Neutrophil (primary cell): ENCODE measurements at regions not wholly inside any gene's neighbourhood (a gene's known extent, or its start where the extent isn't known, plus 50 kb on each side); places are given as distances from the start of the nearest gene placed in this dataset.

Experiments
- H3K27ac ChIP-seq: fragments of 200-600 bp; sonication (generic); 2 replicates; pipeline ENCODE4 v1.5.1; 2016; ENCODE audit warnings: mild to moderate bottlenecking, moderate library complexity
- H3K27me3 ChIP-seq: fragments of 200-600 bp; sonication (generic); 2 replicates; pipeline ENCODE4 v1.6.0; 2016; ENCODE audit warnings: mild to moderate bottlenecking
- H3K36me3 ChIP-seq: fragments of 200-600 bp; sonication (generic); 2 replicates; pipeline ENCODE4 v1.5.1; 2017
- H3K4me1 ChIP-seq, 2 experiments: fragments of 200-600 bp in 1 of 2; sonication (generic) in 1 of 2; 1 replicate in 1 of 2; 2 replicates in 1 of 2; pipeline versions ENCODE4 v1.5.1 to v1.6.1; 2013 to 2016; ENCODE audit warnings: low read depth in 1 of 2, low read length in 1 of 2, mild to moderate bottlenecking in 1 of 2, moderate library complexity in 1 of 2; ENCODE audit not compliant: control insufficient read depth in 1 of 2, insufficient read depth in 1 of 2
- H3K4me3 ChIP-seq, 2 experiments: fragments of 200-600 bp in 1 of 2; sonication (generic) in 1 of 2; 1 replicate in 1 of 2; 2 replicates in 1 of 2; pipeline ENCODE4 v1.5.1; 2013 to 2016; ENCODE audit warnings: low read depth in 1 of 2, low read length in 1 of 2, mild to moderate bottlenecking in 1 of 2, moderate library complexity in 1 of 2
- H3K9me3 ChIP-seq: fragments of 200-600 bp; sonication (generic); 2 replicates; pipeline ENCODE4 v1.5.1; 2016
- CTCF ChIP-seq: fragments of 200-600 bp; sonication (generic); IDR thresholded peaks from 2 replicates; pipeline ENCODE4 v1.5.1; 2016; ENCODE audit warnings: antibody characterized with exemption

DNA sequence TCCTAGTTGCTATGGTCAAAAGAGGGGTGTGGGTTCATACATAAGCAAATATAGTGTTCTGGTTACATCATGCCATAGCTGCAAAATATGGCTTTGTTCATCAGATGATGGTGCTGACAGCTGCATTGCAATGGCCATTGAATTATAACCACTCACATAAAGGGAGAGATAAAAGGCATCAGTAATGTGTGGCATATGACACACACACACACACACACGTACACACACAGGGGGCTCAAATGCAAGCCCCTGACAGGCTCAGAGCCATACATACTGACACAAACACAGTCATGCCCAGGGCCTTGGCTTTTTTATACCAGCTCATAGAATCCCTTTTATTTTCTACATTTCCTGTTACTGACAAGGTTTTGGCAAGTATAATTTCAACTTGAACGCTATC lies 698.9 kb downstream of the BCL11B start:
- H3K27me3 ChIP-seq = no peaks in the 10 kb centered on the region
- H3K36me3 ChIP-seq = no peaks in the 10 kb centered on the region
- TF ChIP-seq CTCF = no peak
- H3K27ac ChIP-seq = no peak overlapping the region
- H3K9me3 ChIP-seq = no peaks in the 10 kb centered on the region
- H3K4me1 ChIP-seq = no peaks in the 10 kb centered on the region
- H3K4me3 ChIP-seq = no peak overlapping the region

DNA sequence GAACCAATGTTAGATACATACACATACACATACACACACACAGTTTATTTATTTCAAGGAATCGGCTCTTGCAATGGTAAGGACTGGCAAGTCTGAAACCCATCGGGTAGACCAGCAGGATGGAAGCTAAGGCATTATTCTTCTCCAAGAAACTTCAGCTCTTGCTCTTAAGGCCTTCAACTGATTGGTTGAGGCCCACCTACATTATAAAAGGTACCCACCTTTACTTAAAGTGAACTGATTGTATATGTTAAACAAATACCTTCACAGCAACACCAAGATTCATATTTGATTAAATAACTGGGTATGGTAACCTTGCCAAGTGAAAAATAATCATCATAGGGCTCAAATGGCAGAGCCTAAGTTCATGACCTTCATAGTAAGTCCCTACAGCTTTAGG lies 695.5 kb downstream of the BCL11B start:
- Histone ChIP-seq H3K27me3 (no peaks in the 10 kb centered on the region), H3K36me3 (no peaks in the 10 kb centered on the region), H3K4me1 (no peaks in the 10 kb centered on the region), H3K4me3 (no peak overlapping the region), H3K9me3 (no peaks in the 10 kb centered on the region), H3K27ac (no peak overlapping the region)
- no peak for TF ChIP-seq CTCF

DNA sequence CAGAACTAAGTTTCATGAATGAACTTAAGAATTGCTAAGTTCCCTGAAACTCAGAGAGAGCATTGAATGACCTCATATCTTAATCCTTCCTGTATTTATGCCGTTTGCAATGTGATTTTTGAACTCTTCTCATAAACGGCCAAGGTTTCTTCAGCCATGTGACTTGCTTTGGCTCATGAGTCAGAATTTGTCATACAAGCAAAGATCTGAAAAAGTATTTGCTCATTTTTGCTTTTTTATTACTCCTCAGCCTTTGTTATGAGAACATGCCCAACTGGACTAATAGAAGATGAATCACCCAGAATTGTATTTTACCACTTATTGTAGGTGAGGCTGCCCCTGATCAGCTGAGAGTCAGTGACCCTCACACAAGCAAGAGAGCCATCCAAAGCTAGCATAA lies 693.8 kb downstream of the BCL11B start:
- no peak for TF ChIP-seq CTCF
- H3K27me3 ChIP-seq = no peaks in the 10 kb centered on the region
- H3K4me1 ChIP-seq = no peaks in the 10 kb centered on the region
- H3K9me3 ChIP-seq = no peaks in the 10 kb centered on the region
- H3K27ac ChIP-seq = no peak overlapping the region
- no peaks in the 10 kb centered on the region for H3K36me3 ChIP-seq
- H3K4me3 ChIP-seq = no peak overlapping the region

DNA sequence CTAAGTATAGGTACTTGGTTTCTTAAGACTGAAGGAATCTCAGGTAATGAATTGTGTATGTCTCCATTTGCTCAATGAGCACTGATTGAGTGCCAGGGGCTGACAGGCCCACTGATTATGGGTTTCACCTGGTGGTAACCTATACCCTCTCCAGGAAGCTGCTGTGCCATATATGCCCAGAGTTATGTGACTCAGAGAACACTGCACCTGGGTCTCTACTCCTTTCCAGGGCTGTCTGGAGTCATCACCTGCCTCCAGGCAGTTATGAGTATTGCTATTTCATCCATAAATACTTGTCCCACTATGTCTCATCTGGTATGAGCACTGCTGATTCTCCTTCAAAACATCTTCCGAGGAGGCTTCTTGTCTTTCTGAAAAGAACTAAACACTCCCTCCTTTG lies 692.9 kb downstream of the BCL11B start:
- no peaks in the 10 kb centered on the region for H3K4me1 ChIP-seq
- H3K9me3 ChIP-seq = no peaks in the 10 kb centered on the region
- H3K27me3 ChIP-seq = no peaks in the 10 kb centered on the region
- no peak for TF ChIP-seq CTCF
- no peak overlapping the region for H3K27ac ChIP-seq
- H3K4me3 ChIP-seq = no peak overlapping the region
- no peaks in the 10 kb centered on the region for H3K36me3 ChIP-seq

DNA sequence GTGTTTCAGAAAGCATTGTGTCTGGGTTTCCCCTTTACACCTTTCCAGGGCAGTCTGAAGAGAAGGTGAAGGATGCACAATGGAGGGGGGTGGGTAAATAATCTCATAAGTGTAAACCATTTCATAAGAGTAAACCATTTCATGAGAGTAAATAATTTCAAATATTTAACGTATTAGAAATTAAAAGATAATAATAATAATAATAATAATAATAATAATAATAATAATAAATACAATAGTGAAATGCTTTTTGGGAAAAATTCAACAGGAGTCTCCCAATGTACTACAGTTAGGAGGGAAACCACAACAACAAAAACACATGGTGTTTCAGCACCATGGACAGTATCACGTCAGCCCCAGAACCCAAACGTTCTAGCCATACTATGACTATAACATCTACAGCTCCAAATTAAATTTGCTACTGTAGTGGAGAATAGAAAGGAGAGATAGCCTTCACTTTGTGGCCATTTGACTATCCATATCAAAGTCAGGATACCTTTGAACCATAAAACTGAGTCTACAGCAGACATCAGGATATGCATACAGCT lies 691.8 kb downstream of the BCL11B start:
- no peaks in the 10 kb centered on the region for H3K4me1 ChIP-seq
- H3K27me3 ChIP-seq = no peaks in the 10 kb centered on the region
- TF ChIP-seq CTCF = no peak
- no peaks in the 10 kb centered on the region for H3K36me3 ChIP-seq
- H3K9me3 ChIP-seq = no peaks in the 10 kb centered on the region
- no peak overlapping the region for H3K27ac ChIP-seq
- H3K4me3 ChIP-seq = no peak overlapping the region

DNA sequence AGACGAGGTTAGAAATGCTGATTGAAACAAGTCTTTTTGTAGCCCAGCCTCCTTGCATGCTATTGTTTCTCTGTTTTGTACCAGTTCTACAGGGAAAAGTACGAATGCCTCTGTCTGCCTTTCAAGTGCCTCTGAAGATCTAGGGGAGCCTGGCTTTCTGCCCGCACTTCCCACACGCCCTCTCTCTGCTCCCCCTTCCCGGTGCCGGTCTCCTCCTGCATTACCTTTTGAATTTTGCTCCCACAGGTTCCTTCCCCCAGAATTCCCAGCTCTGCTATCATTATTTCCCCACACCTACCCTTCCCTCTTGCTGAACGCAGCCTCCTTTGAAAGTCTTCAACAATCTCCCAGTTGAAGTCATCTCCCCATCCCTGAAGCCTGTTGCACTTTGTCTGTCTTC lies 689.7 kb downstream of the BCL11B start:
- TF ChIP-seq CTCF = no peak
- no peaks in the 10 kb centered on the region for H3K4me1 ChIP-seq
- H3K27me3 ChIP-seq = no peaks in the 10 kb centered on the region
- H3K36me3 ChIP-seq = no peaks in the 10 kb centered on the region
- no peaks in the 10 kb centered on the region for H3K9me3 ChIP-seq
- no peak overlapping the region for H3K4me3 ChIP-seq
- H3K27ac ChIP-seq = no peak overlapping the region
